ENCODE measurements at regions not wholly inside any gene's neighbourhood (a gene's known extent, or its start where the extent isn't known, plus 50 kb on each side); places are given as distances from the start of the nearest gene placed in this dataset.

GRCh38 chr3:98991393-98991792 is 89.9 kb upstream of the DCBLD2 start:
- intact Hi-C loops (cut with DNase I): no loop called here
- no peak overlapping the region for H3K4me3 ChIP-seq (replicated peaks in 1 of 3)
- no peaks in the 10 kb centered on the region for H3K27me3 ChIP-seq
- no peaks in the 10 kb centered on the region for H3K4me1 ChIP-seq
- H3K36me3 ChIP-seq: no peaks in the 10 kb centered on the region
- H3K27ac ChIP-seq: no peak overlapping the region
- no peaks in the 10 kb centered on the region for H3K9me3 ChIP-seq
- no peak for TF ChIP-seq CTCF (IDR thresholded peaks at IDR 0.05)
- TF ChIP-seq POLR2A (IDR thresholded peaks at IDR 0.05): no peak
- no peak for DNase-seq

DNA sequence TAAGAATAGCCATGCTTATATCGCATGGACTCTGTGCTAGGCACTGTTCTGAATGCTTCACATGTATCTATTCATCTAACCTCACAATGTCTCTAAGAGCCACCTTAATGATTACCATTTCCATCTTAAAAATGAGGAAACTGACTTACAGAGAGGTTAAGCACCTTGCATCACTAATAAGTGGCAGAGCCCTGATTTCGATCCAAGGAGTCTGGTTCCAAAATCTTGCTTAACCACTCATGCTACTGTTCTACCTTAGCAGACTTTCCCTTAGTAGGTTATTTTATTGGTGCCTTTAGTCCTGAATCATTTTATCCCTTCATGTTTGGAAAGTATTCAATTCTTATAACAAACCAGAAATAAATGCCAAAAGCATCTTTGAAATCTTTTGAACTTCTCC is 89.2 kb upstream of the DCBLD2 start:
- Histone ChIP-seq H3K27me3 (no peaks in the 10 kb centered on the region), H3K36me3 (no peaks in the 10 kb centered on the region), H3K4me1 (no peaks in the 10 kb centered on the region), H3K9me3 (no peaks in the 10 kb centered on the region), H3K4me3 (replicated peaks in 1 of 3) (no peak overlapping the region), H3K27ac (no peak overlapping the region)
- DNase-seq: no peak
- intact Hi-C loops (cut with DNase I): no loop called here
- TF ChIP-seq CTCF (IDR thresholded peaks at IDR 0.05): no peak
- TF ChIP-seq POLR2A (IDR thresholded peaks at IDR 0.05): no peak
- 70 to 79% methylated on average over 2 of the region's 2 CpGs for WGBS, 2 donors

- H3K4me1 ChIP-seq: no peaks in the 10 kb centered on the region
- no peaks in the 10 kb centered on the region for H3K27me3 ChIP-seq
- no peak for DNase-seq
- no peak overlapping the region for H3K4me3 ChIP-seq (replicated peaks in 1 of 3)
- intact Hi-C loops (cut with DNase I): no loop called here
- TF ChIP-seq CTCF (IDR thresholded peaks at IDR 0.05) (no peak), POLR2A (IDR thresholded peaks at IDR 0.05) (no peak)
- H3K9me3 ChIP-seq: no peaks in the 10 kb centered on the region
- H3K27ac ChIP-seq: no peak overlapping the region
- WGBS, 2 donors: 50 to 58% methylated on average over 1 of the region's 1 CpG
- no peaks in the 10 kb centered on the region for H3K36me3 ChIP-seq
Measured at GRCh38 chr3:98986073-98986472, 84.6 kb upstream of the DCBLD2 start.

GRCh38 chr3:98985431-98985830 is 83.9 kb upstream of the DCBLD2 start:
- Histone ChIP-seq H3K4me1 (no peaks in the 10 kb centered on the region), H3K9me3 (no peaks in the 10 kb centered on the region), H3K27me3 (no peaks in the 10 kb centered on the region), H3K36me3 (no peaks in the 10 kb centered on the region), H3K27ac (no peak overlapping the region), H3K4me3 (replicated peaks in 1 of 3) (no peak overlapping the region)
- 51 to 59% methylated on average over 3 of the region's 3 CpGs for WGBS, 2 donors
- no peak for DNase-seq
- TF ChIP-seq POLR2A (IDR thresholded peaks at IDR 0.05): no peak
- no peak for TF ChIP-seq CTCF (IDR thresholded peaks at IDR 0.05)
- intact Hi-C loops (cut with DNase I): no loop called here

DNA sequence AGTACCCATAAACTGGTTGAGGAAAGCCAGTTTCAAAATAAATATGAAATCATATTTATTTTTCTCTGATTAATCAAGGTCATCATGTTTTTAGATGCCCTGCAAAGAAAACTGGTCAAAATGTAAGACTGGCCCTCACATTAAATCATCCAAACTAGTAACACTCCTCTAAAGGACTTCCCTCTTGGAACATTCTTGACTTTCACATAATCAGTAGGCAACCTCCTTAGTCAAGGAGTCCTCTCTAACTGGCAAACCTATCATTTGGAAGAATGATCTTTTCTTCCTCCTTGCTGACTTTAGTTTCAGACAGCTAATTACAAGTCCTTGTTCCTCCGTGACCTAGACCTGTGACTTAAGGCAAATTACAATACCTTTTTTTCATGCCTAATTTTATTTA is 82.5 kb upstream of the DCBLD2 start:
- 94 to 95% methylated on average over 1 of the region's 1 CpG for WGBS, 2 donors

More for the DNA sequence above, 82.5 kb upstream of the DCBLD2 start:
- H3K27ac ChIP-seq: no peak overlapping the region
- intact Hi-C loops (cut with DNase I): no loop called here
- H3K9me3 ChIP-seq: no peaks in the 10 kb centered on the region
- no peak for TF ChIP-seq POLR2A (IDR thresholded peaks at IDR 0.05)
- TF ChIP-seq CTCF (IDR thresholded peaks at IDR 0.05): no peak
- no peaks in the 10 kb centered on the region for H3K36me3 ChIP-seq
- H3K27me3 ChIP-seq: no peaks in the 10 kb centered on the region
- no peaks in the 10 kb centered on the region for H3K4me1 ChIP-seq
- H3K4me3 ChIP-seq (replicated peaks in 1 of 3): no peak overlapping the region
- DNase-seq: no peak
